Upper lobe of right lung (tissue), 1 donor: ENCODE measurements at regions not wholly inside any gene's neighbourhood (a gene's known extent, or its start where the extent isn't known, plus 50 kb on each side); places are given as distances from the start of the nearest gene placed in this dataset.
"Not testable (repeated sequence)": the region's sequence is repeated elsewhere in the genome, so short reads cannot be mapped to it uniquely, and the experiment has no call there.

Experiments used
- ATAC-seq: fragments of 200-7000 bp; cut with Tn5 transposase; one replicate; pipeline ENCODE4 v1.9.1; 2020; ENCODE audit warnings: mild to moderate bottlenecking, moderate library complexity
- DNase-seq: peaks from one replicate; pipeline ENCODE4 v3.0.0-alpha.2; 2020
- H3K27ac ChIP-seq: fragments of 200-600 bp; one replicate; pipeline ENCODE4 v1.8.0; 2022
- H3K27me3 ChIP-seq: fragments of 200-600 bp; one replicate; pipeline ENCODE4 v1.8.0; 2022; ENCODE audit warnings: mild to moderate bottlenecking
- H3K36me3 ChIP-seq: fragments of 200-600 bp; one replicate; pipeline ENCODE4 v1.8.0; 2022
- H3K4me1 ChIP-seq: fragments of 200-600 bp; one replicate; pipeline ENCODE4 v1.8.0; 2022
- H3K4me3 ChIP-seq: fragments of 200-600 bp; one replicate; pipeline ENCODE4 v1.8.0; 2022; ENCODE audit warnings: mild to moderate bottlenecking
- H3K9me3 ChIP-seq: fragments of 200-600 bp; one replicate; pipeline ENCODE4 v1.8.0; 2022
- intact Hi-C: fragments of 100-400 bp; cut with DNase I; formaldehyde crosslinking; loops from one replicate; pipeline ENCODE4 v1.11.0; 2022
- TF ChIP-seq, protein P1 (sequence below): fragments of 200-600 bp; IDR thresholded peaks from one replicate; pipeline ENCODE4 v1.8.0; 2022; ENCODE audit warnings: antibody characterized with exemption
- donor health status: DM: no; HTN: yes; CAD: no; lungs with severe emphysema.

DNA sequence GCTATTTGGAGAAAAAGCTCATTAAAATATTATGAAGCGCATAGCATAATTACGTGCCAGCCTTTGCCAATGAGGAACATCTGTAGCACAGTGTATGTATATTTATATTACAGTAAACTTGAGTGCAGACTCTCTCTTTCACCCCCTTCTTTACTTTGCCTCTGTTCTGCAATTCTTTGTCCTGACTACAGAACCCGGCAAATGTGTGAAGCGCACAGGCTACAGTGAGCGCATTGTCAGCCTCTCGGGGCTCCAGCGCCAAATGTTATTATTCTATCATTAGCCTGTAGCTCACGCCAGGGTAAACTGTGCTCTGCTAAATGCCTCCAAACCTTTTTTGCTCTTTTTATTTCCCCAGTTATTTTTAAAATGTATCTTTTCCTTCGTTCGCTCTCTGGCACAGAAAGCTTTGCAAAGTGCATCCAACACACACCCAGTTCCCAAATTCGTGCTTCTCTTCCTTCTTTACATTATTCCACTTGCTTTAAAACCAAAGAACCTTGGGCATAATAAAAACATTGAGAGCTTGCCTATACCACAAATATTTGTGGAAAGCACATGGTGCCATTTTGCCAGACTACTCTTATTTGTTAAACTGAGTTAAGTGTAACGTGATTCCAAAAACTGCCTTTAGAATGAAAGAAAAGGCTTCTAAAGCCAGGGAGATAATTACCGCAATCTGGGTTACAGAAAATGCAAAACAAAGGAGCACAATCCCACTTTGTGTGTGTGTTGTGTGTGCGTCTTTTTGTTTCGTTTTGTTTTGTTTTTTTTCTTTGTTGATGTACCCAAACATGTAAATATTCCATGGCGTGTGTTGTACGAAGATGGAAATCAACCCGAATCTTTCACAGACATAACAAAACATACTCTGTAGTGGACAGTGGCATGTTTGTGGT is 164.1 kb upstream of the MPDZ start:
- Histone ChIP-seq H3K4me1 (peaks cover 9% of the 10 kb centered on the region), H3K9me3 (no peaks in the 10 kb centered on the region), H3K27ac (no peak overlapping the region), H3K4me3 (no peak overlapping the region), H3K27me3 (no peaks in the 10 kb centered on the region), H3K36me3 (no peaks in the 10 kb centered on the region)
- TF ChIP-seq, protein P1, sequence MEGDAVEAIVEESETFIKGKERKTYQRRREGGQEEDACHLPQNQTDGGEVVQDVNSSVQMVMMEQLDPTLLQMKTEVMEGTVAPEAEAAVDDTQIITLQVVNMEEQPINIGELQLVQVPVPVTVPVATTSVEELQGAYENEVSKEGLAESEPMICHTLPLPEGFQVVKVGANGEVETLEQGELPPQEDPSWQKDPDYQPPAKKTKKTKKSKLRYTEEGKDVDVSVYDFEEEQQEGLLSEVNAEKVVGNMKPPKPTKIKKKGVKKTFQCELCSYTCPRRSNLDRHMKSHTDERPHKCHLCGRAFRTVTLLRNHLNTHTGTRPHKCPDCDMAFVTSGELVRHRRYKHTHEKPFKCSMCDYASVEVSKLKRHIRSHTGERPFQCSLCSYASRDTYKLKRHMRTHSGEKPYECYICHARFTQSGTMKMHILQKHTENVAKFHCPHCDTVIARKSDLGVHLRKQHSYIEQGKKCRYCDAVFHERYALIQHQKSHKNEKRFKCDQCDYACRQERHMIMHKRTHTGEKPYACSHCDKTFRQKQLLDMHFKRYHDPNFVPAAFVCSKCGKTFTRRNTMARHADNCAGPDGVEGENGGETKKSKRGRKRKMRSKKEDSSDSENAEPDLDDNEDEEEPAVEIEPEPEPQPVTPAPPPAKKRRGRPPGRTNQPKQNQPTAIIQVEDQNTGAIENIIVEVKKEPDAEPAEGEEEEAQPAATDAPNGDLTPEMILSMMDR: no peak
- ATAC-seq (no peak), DNase-seq (no peak)
- intact Hi-C loops: no loop called here

DNA sequence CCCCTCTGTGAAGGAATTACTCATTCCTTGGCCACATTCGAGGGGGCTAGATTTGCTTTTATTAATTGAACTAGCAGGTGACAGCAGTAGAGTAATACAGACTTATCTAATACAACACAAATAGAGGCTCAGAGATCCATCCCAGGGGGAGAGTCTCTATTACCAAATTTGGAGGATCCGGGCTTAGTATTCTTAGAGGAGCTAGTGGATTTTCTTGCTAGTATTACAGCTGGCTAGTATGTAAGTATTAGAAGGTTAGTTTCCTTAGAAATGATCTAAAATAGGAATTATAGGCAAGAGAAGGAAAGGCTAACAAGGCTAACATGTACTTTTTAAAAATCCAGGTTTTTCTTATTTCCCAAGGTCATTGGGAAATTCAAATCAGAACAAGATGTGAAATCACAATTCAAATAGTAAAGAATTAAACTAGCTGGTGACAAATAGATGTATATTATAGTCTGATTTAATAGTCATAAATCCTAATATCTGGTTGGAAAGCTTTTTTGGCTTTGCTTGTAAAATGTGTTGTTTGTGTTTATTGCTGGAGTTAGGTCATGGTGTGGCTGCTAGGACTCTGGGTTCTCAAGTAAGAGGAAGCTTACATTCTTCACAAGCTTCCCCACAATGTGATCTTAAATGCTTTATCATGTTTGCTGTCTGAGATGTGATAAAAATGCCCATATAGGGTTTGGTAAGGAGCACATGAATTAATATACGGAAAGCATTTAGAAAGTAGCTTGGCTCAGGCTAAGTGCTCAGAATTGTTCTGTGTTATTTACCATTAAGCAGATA is 160.4 kb upstream of the MPDZ start:
- Histone ChIP-seq H3K4me3 (no peak overlapping the region), H3K27me3 (no peaks in the 10 kb centered on the region), H3K9me3 (no peaks in the 10 kb centered on the region), H3K36me3 (no peaks in the 10 kb centered on the region), H3K4me1 (no peaks in the 10 kb centered on the region), H3K27ac (no peak overlapping the region)
- DNase-seq (no peak), ATAC-seq (no peak)
- TF ChIP-seq, protein P1: no peak
- intact Hi-C loops: no loop called here

DNA sequence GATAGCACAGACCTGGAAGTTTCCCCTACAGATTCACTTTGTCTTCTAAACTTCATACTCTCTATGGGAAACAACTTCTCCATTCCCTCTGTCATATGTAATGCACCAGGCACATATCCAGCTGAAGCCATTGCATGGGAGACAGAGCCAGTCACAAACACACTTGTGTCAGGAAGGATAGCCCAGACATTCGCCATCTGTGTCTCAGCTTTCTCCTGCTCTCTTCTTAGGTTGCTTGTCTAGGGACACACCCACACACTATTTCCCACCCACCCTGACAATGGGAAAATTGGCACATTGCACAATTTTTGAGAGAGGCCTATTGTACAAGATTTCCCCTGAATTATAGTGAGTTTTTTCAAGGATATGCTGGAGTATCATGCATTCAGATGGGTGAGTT is 158.4 kb upstream of the MPDZ start:
- no peak for DNase-seq
- H3K27me3 ChIP-seq: no peaks in the 10 kb centered on the region
- no peaks in the 10 kb centered on the region for H3K9me3 ChIP-seq
- TF ChIP-seq, protein P1: no peak
- no peaks in the 10 kb centered on the region for H3K4me1 ChIP-seq
- ATAC-seq: no peak
- intact Hi-C loops: no loop called here
- no peak overlapping the region for H3K4me3 ChIP-seq
- H3K27ac ChIP-seq: no peak overlapping the region
- H3K36me3 ChIP-seq: no peaks in the 10 kb centered on the region

DNA sequence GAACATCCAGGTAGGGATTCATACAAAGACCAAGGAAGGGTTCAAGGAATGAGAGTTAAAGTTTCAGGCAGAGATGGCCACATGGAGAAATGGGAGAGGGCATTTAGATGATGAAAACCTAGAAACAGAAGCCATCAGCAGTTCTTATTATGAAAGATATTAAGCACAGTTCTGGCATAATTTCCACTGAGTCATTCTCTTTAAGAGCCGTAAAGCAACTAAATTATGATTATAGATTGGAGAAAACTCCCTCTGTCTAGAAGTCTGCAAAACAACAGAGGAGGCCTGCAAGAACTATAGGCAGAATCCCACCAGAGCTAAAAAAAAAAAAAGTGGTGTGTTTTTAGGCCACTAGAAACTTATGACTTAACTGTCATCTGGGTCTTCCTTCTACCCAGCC is 157.1 kb upstream of the MPDZ start:
- Histone ChIP-seq H3K4me1 (no peaks in the 10 kb centered on the region), H3K36me3 (no peaks in the 10 kb centered on the region), H3K27me3 (no peaks in the 10 kb centered on the region), H3K27ac (no peak overlapping the region), H3K9me3 (no peaks in the 10 kb centered on the region), H3K4me3 (no peak overlapping the region)
- no peak for ATAC-seq
- intact Hi-C loops: no loop called here
- TF ChIP-seq, protein P1: no peak
- no peak for DNase-seq

DNA sequence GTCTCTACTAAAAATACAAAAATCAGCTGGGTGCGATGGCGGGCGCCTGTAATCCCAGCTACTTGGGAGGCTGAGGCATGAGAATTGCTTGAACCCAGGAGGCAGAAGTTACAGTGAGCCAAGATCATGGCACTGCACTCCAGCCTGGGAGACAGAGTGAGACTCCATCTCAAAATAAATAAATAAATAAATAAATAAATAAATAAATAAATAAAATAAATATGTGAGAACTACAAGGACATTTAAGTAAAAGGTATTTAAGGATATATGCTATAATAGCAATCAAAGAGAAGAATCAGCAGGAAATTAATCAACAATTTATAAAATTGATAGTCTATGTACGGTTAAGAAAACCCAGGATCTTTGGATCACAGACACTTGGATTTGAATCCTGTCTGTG is 154.0 kb upstream of the MPDZ start:
- ATAC-seq, H3K36me3 ChIP-seq, H3K4me3 ChIP-seq, DNase-seq, intact Hi-C loops, H3K9me3 ChIP-seq, H3K27me3 ChIP-seq, H3K4me1 ChIP-seq, H3K27ac ChIP-seq: not testable (repeated sequence)

DNA sequence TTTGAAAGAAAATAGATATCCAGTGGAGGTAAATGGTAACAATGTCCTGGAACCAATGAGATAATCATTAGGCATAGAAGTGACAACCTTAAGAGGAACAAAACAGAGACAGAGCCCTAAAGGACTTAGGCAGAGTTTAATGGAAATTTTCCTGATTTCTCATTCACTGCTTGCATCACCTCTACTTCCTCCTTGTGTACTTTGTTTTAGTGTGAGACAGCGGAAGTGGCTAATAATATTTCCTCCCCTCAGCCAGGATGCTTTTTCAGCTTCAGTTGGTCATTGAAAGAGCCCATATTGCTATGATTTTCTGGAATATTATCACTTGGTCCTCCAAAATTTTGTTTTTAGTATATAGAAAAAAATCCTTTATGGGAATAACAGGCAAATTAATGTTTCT is 153.4 kb upstream of the MPDZ start:
- H3K4me3 ChIP-seq: no peak overlapping the region
- no peak overlapping the region for H3K27ac ChIP-seq
- no peaks in the 10 kb centered on the region for H3K36me3 ChIP-seq
- intact Hi-C loops: no loop called here
- H3K27me3 ChIP-seq: no peaks in the 10 kb centered on the region
- TF ChIP-seq, protein P1: no peak
- DNase-seq (no peak), ATAC-seq (no peak)
- no peaks in the 10 kb centered on the region for H3K4me1 ChIP-seq
- no peaks in the 10 kb centered on the region for H3K9me3 ChIP-seq
